ENCODE measurements at regions not wholly inside any gene's neighbourhood (a gene's known extent, or its start where the extent isn't known, plus 50 kb on each side); places are given as distances from the start of the nearest gene placed in this dataset.

- DNase-seq (ENCODE audit: low read depth, low spot score): no peak
Observed at GRCh38 chr12:75909714-75910656, 121.6 kb downstream of the PHLDA1 start.

GRCh38 chr12:75908961-75909605 is 122.5 kb downstream of the PHLDA1 start:
- DNase-seq (ENCODE audit: low read depth, low spot score): no peak
- no peak overlapping the region for H3K4me3 ChIP-seq (ENCODE audit: low read length)

More at GRCh38 chr12:75909714-75910656, 121.6 kb downstream of the PHLDA1 start:
- H3K4me3 ChIP-seq (ENCODE audit: low read length): no peak overlapping the region

DNA sequence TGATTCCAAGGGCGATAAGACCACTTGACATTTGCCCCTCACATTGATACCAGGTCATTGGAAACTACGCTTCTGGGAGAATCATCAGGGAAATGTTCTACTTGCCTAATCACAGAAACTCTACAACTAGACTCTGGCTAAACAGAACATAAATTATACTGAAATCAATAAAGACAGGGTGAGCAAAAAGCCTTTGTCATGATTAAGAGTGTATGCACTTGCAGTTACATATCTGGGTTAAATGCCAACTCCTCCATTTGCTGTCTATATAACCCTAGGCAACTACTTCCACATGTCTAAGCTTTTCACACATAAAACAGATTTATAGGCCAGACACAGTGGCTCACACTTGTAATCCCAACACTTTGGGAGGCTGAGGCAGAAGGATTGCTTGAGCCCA is 125.7 kb downstream of the PHLDA1 start:
- DNase-seq (ENCODE audit: low read depth, low spot score): no peak
- no peak overlapping the region for H3K4me3 ChIP-seq (ENCODE audit: low read length)

- DNase-seq (ENCODE audit: low read depth, low spot score): no peak
- no peak overlapping the region for H3K4me3 ChIP-seq (ENCODE audit: low read length)
Observed at GRCh38 chr12:75900781-75901254, 130.8 kb downstream of the PHLDA1 start.

- no peak for DNase-seq (ENCODE audit: low read depth, low spot score)
- no peak overlapping the region for H3K4me3 ChIP-seq (ENCODE audit: low read length)
Observed at GRCh38 chr12:75900226-75900625, 131.3 kb downstream of the PHLDA1 start.

DNA sequence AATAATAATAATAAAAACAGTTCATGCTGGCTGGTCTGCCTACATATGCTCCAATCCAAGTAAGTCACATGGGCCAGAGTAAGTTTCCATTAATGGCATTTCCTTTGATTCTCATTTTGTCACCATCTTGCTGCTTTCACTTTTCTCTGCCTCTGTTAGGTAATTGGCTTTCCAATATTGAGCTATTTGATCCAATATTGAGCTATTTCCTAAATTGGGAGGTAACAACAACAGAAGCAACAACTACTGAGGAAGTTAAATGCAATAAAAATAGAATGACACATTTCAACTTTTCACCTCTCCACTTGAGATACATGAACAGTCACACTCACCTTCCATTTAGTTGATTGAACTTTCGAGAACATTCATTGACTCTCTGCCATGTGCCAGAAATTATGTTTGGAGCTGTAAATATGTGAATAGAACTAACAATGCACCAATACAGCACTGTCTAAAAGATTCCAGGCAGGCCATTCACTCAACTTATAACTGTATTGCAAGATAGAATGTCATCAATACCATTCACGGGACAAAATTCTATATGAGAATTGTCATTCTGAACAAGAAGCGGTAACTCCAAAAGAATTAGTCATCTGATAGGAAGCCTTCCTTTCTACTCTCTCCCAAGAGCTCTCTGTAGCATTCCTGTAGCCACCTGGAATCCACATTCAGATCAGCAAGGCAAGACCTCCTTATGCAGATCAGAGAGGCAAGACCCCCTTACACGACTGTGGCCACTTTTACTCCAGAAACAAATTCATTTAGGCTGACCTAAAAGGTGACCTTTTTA is 136.4 kb downstream of the PHLDA1 start:
- no peak for DNase-seq (ENCODE audit: low read depth, low spot score)

GRCh38 chr12:75893765-75894164 is 137.8 kb downstream of the PHLDA1 start:
- no peak overlapping the region for H3K4me3 ChIP-seq (ENCODE audit: low read length)
- no peak for DNase-seq (ENCODE audit: low read depth, low spot score)

More for the DNA sequence above, 136.4 kb downstream of the PHLDA1 start:
- no peak overlapping the region for H3K4me3 ChIP-seq (ENCODE audit: low read length)

- H3K4me3 ChIP-seq (ENCODE audit: low read length): no peak overlapping the region
- DNase-seq (ENCODE audit: low read depth, low spot score): no peak
Observed at GRCh38 chr12:75892731-75893408, 138.7 kb downstream of the PHLDA1 start.

DNA sequence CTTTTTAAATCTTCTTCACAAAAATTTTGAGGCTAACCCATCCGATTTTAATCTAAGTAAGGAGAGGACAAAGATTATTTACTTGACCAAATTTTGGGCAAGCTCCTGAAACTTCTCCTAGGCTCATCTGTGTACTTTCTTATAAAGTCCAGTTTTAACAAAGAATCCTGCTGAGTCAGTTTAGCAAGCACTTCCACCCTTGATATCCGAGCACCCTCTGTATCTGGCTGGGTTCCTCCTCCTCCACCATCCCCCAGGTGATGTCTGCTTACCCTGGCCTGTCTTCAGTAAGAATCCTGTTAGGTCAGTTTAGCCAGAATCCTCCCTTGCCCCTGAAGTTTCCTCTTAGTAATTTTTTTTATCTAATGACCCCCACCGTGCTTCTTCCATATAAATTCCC is 140.5 kb downstream of the PHLDA1 start:
- DNase-seq (ENCODE audit: low read depth, low spot score): no peak

DNA sequence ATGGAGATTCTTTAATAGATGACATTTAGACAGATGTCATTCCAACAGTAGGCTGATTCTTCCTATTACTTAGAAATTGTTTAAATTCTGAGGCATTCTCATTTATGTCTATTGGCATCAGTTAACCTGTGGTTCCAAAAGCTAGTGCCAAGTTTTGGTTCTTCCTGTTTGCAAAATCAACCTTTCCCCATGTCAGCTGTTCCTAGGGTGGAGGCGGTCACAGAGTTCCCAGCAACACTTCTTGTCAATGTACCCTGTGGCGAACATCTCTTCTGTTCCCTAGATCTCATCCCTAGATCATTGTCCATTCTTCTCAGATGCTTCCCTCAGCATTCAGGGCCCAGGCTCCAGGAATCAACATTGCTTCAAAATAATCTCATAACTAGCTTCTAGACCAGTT is 140.9 kb downstream of the PHLDA1 start:
- no peak for DNase-seq (ENCODE audit: low read depth, low spot score)
- no peak overlapping the region for H3K4me3 ChIP-seq (ENCODE audit: low read length)

More for the DNA sequence above, 140.5 kb downstream of the PHLDA1 start:
- H3K4me3 ChIP-seq (ENCODE audit: low read length): no peak overlapping the region

DNA sequence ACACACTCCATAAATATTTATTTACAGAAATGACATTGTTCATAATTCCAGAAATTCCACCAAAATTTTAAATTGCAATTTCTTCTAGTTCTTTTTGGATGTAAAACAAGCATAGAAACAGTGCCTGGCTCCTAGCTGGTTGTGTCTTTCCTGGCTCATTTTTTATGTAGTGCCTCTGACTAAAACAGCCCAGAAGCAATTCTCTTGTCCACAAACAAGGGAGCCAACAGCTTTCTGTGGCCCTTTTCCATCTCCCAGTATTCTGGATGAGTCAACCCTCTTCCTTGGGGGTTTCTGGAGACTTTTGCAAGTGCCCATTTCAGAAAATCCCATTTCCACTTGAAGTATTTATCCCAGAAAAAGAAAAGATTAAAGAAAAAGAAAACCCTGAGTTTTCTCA is 141.4 kb downstream of the PHLDA1 start:
- DNase-seq (ENCODE audit: low read depth, low spot score): no peak
- no peak overlapping the region for H3K4me3 ChIP-seq (ENCODE audit: low read length)

GRCh38 chr12:75888874-75889613 is 142.5 kb downstream of the PHLDA1 start:
- H3K4me3 ChIP-seq (ENCODE audit: low read length): no peak overlapping the region
- DNase-seq (ENCODE audit: low read depth, low spot score): no peak

GRCh38 chr12:75888399-75888798 is 143.2 kb downstream of the PHLDA1 start:
- DNase-seq (ENCODE audit: low read depth, low spot score): no peak
- H3K4me3 ChIP-seq (ENCODE audit: low read length): no peak overlapping the region

DNA sequence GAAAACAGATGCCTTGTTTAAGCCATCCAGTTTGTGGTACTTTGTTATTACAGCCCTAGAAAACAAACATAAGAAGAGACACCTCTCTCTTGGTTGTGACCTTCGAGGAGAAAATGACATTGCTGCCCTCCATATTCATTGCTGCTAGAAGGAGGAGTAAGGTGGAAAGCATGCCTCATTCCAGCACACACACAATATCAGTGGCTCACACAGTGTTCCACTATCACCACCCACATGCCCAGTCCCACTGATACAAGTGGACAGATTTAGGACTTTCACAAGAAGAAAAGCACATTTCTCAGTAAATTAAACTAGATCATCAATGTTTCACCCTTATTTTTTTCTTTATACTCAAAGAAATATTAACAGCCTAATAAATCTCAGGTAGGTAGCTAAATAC is 143.6 kb downstream of the PHLDA1 start:
- no peak overlapping the region for H3K4me3 ChIP-seq (ENCODE audit: low read length)
- DNase-seq (ENCODE audit: low read depth, low spot score): no peak

- DNase-seq (ENCODE audit: low read depth, low spot score): no peak
- H3K4me3 ChIP-seq (ENCODE audit: low read length): no peak overlapping the region
Observed at GRCh38 chr12:75884465-75884985, 147.1 kb downstream of the PHLDA1 start.

DNA sequence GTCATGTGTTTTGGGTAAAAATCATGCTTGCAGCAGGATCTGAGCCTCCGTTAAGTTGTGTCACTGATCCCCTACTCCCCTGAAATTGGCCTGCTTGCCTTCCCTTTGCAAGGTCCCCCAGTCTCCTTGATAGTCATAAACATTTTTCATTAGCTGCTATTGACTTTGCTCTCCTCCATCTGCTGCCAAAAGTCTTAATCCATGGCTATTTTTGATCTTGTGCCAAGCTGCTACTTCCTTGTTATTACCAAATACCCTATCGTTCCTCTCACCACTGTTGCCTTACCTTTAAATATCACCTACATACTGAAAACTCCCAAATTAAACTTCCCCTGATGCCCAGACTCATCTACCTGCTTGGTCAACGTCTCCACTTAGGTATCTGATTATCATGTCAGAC is 148.3 kb downstream of the PHLDA1 start:
- no peak for DNase-seq (ENCODE audit: low read depth, low spot score)
- H3K4me3 ChIP-seq (ENCODE audit: low read length): no peak overlapping the region

- DNase-seq (ENCODE audit: low read depth, low spot score): no peak
- H3K4me3 ChIP-seq (ENCODE audit: low read length): no peak overlapping the region
Observed at GRCh38 chr12:75882421-75882820, 149.2 kb downstream of the PHLDA1 start.

- no peak for DNase-seq (ENCODE audit: low read depth, low spot score)
- no peak overlapping the region for H3K4me3 ChIP-seq (ENCODE audit: low read length)
Observed at GRCh38 chr12:75881920-75882319, 149.7 kb downstream of the PHLDA1 start.
